Activated CD8-positive, alpha-beta memory T cell treated with anti-CD3 and anti-CD28 coated beads, Interleukin-2, amount 10 ng/mL, durations not matched to agents 7 days and 5 days (primary cell): ENCODE measurements at regions not wholly inside any gene's neighbourhood (a gene's known extent, or its start where the extent isn't known, plus 50 kb on each side); places are given as distances from the start of the nearest gene placed in this dataset.

Experiments used
- ATAC-seq: fragments of 150-1000 bp; cut with Tn5 transposase; one replicate; pipeline ENCODE4 v1.10.0; 2021; ENCODE audit warnings: moderate library complexity
- CTCF ChIA-PET: fragments of 350-600 bp; sonication (Branson Sonifier 250); formaldehyde crosslinking; loops from one replicate; lab custom pipeline; 2021; ENCODE audit warnings: antibody characterized with exemption; lab: Charles Lee
- DNase-seq: peaks from one replicate; pipeline ENCODE4 v3.0.0-alpha.2; 2020
- H3K27ac Mint-ChIP-seq: one replicate; pipeline ENCODE4 v1.8.0; 2021; ENCODE audit warnings: mild to moderate bottlenecking, mixed read lengths
- H3K27me3 Mint-ChIP-seq: one replicate; pipeline ENCODE4 v1.8.0; 2021; ENCODE audit warnings: mixed read lengths
- H3K36me3 Mint-ChIP-seq: one replicate; pipeline ENCODE4 v1.8.0; 2021; ENCODE audit warnings: mild to moderate bottlenecking, mixed read lengths
- H3K4me1 Mint-ChIP-seq: one replicate; pipeline ENCODE4 v1.8.0; 2021; ENCODE audit warnings: mixed read lengths
- H3K4me3 Mint-ChIP-seq: one replicate; pipeline ENCODE4 v1.8.0; 2021; ENCODE audit warnings: mild to moderate bottlenecking, moderate library complexity, mixed read lengths
- H3K9me3 Mint-ChIP-seq: one replicate; pipeline ENCODE4 v1.8.0; 2022; ENCODE audit warnings: low read depth, mixed read lengths

GRCh38 chr11:130545449-130546072 is 97.1 kb downstream of the ADAMTS15 start:
- no peak overlapping the region for H3K4me3 Mint-ChIP-seq
- no peaks in the 10 kb centered on the region for H3K4me1 Mint-ChIP-seq
- ATAC-seq, result no peak
- no peak for DNase-seq
- no peak overlapping the region for H3K27ac Mint-ChIP-seq
- no peaks in the 10 kb centered on the region for H3K9me3 Mint-ChIP-seq
- peaks cover 26% of the 10 kb centered on the region for H3K27me3 Mint-ChIP-seq
- H3K36me3 Mint-ChIP-seq, result no peaks in the 10 kb centered on the region
- CTCF ChIA-PET, result interaction anchor here (2.3 kb wide), 1 partner anchor 11 kb away, joined by 5 read pairs; no protein-coding TSS in a partner anchor

GRCh38 chr11:130546438-130546837 is 98.0 kb downstream of the ADAMTS15 start:
- Mint-ChIP-seq H3K4me1 (no peaks in the 10 kb centered on the region), H3K9me3 (no peaks in the 10 kb centered on the region), H3K27ac (no peak overlapping the region), H3K4me3 (no peak overlapping the region), H3K36me3 (no peaks in the 10 kb centered on the region), H3K27me3 (peaks cover 22% of the 10 kb centered on the region)
- DNase-seq (no peak), ATAC-seq (no peak)
- CTCF ChIA-PET, result no interaction called here

- Mint-ChIP-seq H3K4me1 (no peaks in the 10 kb centered on the region), H3K27ac (no peak overlapping the region), H3K9me3 (no peaks in the 10 kb centered on the region), H3K36me3 (no peaks in the 10 kb centered on the region), H3K27me3 (peaks cover 18% of the 10 kb centered on the region), H3K4me3 (no peak overlapping the region)
- CTCF ChIA-PET, result no interaction called here
- ATAC-seq, result no peak
- DNase-seq, result no peak
These were observed 98.7 kb downstream of the ADAMTS15 start for GRCh38 chr11:130546901-130547694.

GRCh38 chr11:130547761-130548490 is 99.5 kb downstream of the ADAMTS15 start:
- Mint-ChIP-seq H3K27ac (no peak overlapping the region), H3K9me3 (no peaks in the 10 kb centered on the region), H3K4me1 (no peaks in the 10 kb centered on the region), H3K4me3 (no peak overlapping the region), H3K36me3 (no peaks in the 10 kb centered on the region), H3K27me3 (peaks cover 13% of the 10 kb centered on the region)
- CTCF ChIA-PET, result interaction anchor here (1.0 kb wide), 1 partner anchor 75 kb away, joined by 3 read pairs; no protein-coding TSS in a partner anchor
- no peak for ATAC-seq
- DNase-seq, result no peak

DNA sequence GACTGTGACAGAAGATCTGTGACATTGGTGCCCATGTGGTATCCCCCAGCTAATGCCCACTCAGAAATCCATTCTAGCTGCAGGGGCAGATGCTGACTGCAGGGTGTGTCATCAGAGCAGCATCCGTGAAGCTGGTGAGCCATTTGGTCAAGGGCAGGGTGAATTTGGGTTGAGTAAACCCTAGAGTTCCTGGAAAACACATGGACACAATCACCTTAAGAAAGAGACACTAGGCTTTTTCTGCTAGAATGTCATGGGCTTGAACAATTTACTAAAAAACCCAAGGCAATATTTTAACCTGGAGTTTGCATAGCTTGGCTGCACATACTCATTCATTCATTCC is 100.0 kb downstream of the ADAMTS15 start:
- H3K27me3 Mint-ChIP-seq, result peaks cover 13% of the 10 kb centered on the region

DNA sequence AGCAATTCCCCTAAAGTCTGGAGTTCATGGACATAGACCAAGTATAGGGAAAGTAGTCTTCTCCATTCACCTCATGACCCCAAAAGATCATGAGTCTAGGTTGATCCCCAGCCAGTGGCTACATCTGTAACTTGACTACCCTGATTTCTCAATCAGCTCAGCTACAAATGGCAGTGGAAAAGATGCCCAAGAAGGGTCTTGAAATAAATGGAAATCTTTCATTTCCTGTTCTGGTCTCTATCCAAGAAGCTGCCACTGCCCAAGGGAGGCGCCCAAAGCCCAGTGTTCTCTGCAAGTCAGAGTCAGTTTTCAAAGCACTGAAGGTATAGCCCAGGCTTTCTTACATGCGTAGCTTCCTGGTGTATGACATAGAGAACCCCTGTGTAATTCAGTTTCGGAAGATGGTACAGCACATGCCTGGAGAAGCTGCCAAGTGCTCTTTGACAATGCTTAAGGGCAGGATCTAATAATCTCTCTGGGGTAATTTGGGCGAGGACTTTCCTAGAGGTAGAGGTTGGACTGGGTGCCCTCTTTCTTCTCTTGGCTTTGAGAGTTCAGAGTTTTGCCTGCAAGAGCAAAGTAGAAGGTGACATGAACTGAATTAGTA is 101.1 kb downstream of the ADAMTS15 start:
- DNase-seq, result no peak
- Mint-ChIP-seq H3K36me3 (no peaks in the 10 kb centered on the region), H3K4me1 (no peaks in the 10 kb centered on the region), H3K9me3 (no peaks in the 10 kb centered on the region), H3K4me3 (no peak overlapping the region), H3K27ac (no peak overlapping the region), H3K27me3 (peaks cover 17% of the 10 kb centered on the region)
- no peak for ATAC-seq
- CTCF ChIA-PET, result interaction anchor here (1.0 kb wide), 1 partner anchor 114 kb away, joined by 3 read pairs; no protein-coding TSS in a partner anchor

More for the DNA sequence above, 100.0 kb downstream of the ADAMTS15 start:
- CTCF ChIA-PET, result interaction anchor here (1.0 kb wide), 1 partner anchor 76 kb away, joined by 3 read pairs; no protein-coding TSS in a partner anchor
- ATAC-seq (no peak), DNase-seq (no peak)
- Mint-ChIP-seq H3K4me3 (no peak overlapping the region), H3K36me3 (no peaks in the 10 kb centered on the region), H3K4me1 (no peaks in the 10 kb centered on the region), H3K27ac (no peak overlapping the region), H3K9me3 (no peaks in the 10 kb centered on the region)

DNA sequence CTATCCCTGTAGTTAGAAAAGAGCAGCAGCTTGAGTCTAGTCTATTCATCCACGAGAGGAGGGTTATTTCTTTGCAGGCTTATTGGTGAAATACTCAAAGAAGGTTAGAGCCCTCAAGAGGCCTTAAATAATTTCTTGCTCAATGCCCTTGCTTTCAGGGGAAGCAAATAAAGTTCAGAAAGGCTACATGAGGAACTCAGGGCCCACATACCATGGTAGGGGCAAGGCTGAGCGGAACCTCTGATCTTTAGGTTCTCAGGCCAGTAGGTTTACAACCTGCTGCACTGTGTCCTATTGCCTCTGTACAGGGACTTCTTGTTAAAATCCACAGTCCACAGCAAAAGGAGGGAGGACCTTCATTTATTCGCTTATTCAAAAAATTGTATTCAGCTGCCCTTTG is 101.7 kb downstream of the ADAMTS15 start:
- no peak overlapping the region for H3K4me3 Mint-ChIP-seq
- no peak overlapping the region for H3K27ac Mint-ChIP-seq
- CTCF ChIA-PET, result interaction anchor here (1.0 kb wide), 1 partner anchor 115 kb away, joined by 3 read pairs; no protein-coding TSS in a partner anchor
- DNase-seq (no peak), ATAC-seq (no peak)
- peaks cover 21% of the 10 kb centered on the region for H3K27me3 Mint-ChIP-seq
- no peaks in the 10 kb centered on the region for H3K4me1 Mint-ChIP-seq
- H3K36me3 Mint-ChIP-seq, result no peaks in the 10 kb centered on the region
- H3K9me3 Mint-ChIP-seq, result no peaks in the 10 kb centered on the region

- H3K4me1 Mint-ChIP-seq, result no peaks in the 10 kb centered on the region
- no peak overlapping the region for H3K4me3 Mint-ChIP-seq
- H3K27me3 Mint-ChIP-seq, result peaks cover 28% of the 10 kb centered on the region
- ATAC-seq (no peak), DNase-seq (no peak)
- no peaks in the 10 kb centered on the region for H3K36me3 Mint-ChIP-seq
- CTCF ChIA-PET, result no interaction called here
- H3K9me3 Mint-ChIP-seq, result no peaks in the 10 kb centered on the region
- H3K27ac Mint-ChIP-seq, result no peak overlapping the region
These were observed 102.5 kb downstream of the ADAMTS15 start for GRCh38 chr11:130550984-130551383.

GRCh38 chr11:130551388-130551787 is 102.9 kb downstream of the ADAMTS15 start:
- Mint-ChIP-seq H3K36me3 (no peaks in the 10 kb centered on the region), H3K27me3 (peaks cover 32% of the 10 kb centered on the region), H3K4me3 (no peak overlapping the region), H3K4me1 (no peaks in the 10 kb centered on the region), H3K9me3 (no peaks in the 10 kb centered on the region), H3K27ac (no peak overlapping the region)
- ATAC-seq (no peak), DNase-seq (no peak)
- CTCF ChIA-PET, result no interaction called here

GRCh38 chr11:130553306-130553705 is 104.9 kb downstream of the ADAMTS15 start:
- Mint-ChIP-seq H3K27ac (no peak overlapping the region), H3K9me3 (no peaks in the 10 kb centered on the region), H3K36me3 (no peaks in the 10 kb centered on the region), H3K27me3 (peaks cover 30% of the 10 kb centered on the region), H3K4me3 (no peak overlapping the region), H3K4me1 (no peaks in the 10 kb centered on the region)
- no peak for DNase-seq
- CTCF ChIA-PET, result interaction anchor here (0.6 kb wide), 1 partner anchor 985 kb away, joined by 3 read pairs; no protein-coding TSS in a partner anchor
- ATAC-seq, result no peak

GRCh38 chr11:130554241-130555055 is 106.0 kb downstream of the ADAMTS15 start:
- Mint-ChIP-seq H3K4me1 (no peaks in the 10 kb centered on the region), H3K36me3 (no peaks in the 10 kb centered on the region), H3K27ac (no peak overlapping the region), H3K9me3 (no peaks in the 10 kb centered on the region), H3K27me3 (peaks cover 30% of the 10 kb centered on the region), H3K4me3 (no peak overlapping the region)
- CTCF ChIA-PET, result no interaction called here
- DNase-seq (no peak), ATAC-seq (no peak)

GRCh38 chr11:130555251-130555841 is 106.9 kb downstream of the ADAMTS15 start:
- Mint-ChIP-seq H3K4me3 (no peak overlapping the region), H3K27ac (no peak overlapping the region), H3K27me3 (peaks cover 27% of the 10 kb centered on the region), H3K36me3 (no peaks in the 10 kb centered on the region), H3K4me1 (no peaks in the 10 kb centered on the region), H3K9me3 (no peaks in the 10 kb centered on the region)
- no peak for DNase-seq
- CTCF ChIA-PET, result no interaction called here
- ATAC-seq, result no peak
